GM12872 (cell line): ENCODE measurements at regions not wholly inside any gene's neighbourhood (a gene's known extent, or its start where the extent isn't known, plus 50 kb on each side); places are given as distances from the start of the nearest gene placed in this dataset.

Experiments used
- TF ChIP-seq, protein P1 (sequence below): IDR thresholded peaks from 3 replicates; pipeline ENCODE4 v1.5.1; 2011; ENCODE audit warnings: low read depth, mild to moderate bottlenecking, low read length, moderate library complexity; ENCODE audit not compliant: insufficient read depth

- TF ChIP-seq, protein P1, sequence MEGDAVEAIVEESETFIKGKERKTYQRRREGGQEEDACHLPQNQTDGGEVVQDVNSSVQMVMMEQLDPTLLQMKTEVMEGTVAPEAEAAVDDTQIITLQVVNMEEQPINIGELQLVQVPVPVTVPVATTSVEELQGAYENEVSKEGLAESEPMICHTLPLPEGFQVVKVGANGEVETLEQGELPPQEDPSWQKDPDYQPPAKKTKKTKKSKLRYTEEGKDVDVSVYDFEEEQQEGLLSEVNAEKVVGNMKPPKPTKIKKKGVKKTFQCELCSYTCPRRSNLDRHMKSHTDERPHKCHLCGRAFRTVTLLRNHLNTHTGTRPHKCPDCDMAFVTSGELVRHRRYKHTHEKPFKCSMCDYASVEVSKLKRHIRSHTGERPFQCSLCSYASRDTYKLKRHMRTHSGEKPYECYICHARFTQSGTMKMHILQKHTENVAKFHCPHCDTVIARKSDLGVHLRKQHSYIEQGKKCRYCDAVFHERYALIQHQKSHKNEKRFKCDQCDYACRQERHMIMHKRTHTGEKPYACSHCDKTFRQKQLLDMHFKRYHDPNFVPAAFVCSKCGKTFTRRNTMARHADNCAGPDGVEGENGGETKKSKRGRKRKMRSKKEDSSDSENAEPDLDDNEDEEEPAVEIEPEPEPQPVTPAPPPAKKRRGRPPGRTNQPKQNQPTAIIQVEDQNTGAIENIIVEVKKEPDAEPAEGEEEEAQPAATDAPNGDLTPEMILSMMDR, result no peak
Measured at GRCh38 chr21:28793043-28793442, 199.6 kb downstream of the LTN1 start.

- TF ChIP-seq, protein P1, result no peak
Measured at GRCh38 chr21:28791595-28792282, 200.9 kb downstream of the LTN1 start.

DNA sequence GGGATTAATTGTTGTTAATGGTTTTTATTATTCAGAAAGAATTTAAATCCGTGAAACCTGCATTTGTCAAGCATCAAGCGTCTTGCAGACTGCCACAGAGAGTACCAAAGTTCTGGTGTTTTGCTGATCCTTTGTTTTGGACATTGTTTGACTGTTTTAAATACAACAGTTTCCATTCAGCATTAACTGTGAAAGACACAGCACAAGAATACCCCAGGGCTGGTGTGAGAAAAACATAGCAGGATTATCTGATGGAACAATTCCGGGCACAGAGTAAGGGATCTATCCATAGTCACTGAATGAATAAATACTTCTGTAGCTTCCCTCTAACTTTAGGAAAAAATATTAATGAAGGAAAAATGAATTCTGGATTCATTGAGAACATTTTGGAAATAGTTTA lies 202.3 kb downstream of the LTN1 start:
- TF ChIP-seq, protein P1, result no peak

- TF ChIP-seq, protein P1, result no peak
Measured at GRCh38 chr21:28789523-28789922, 203.2 kb downstream of the LTN1 start.

GRCh38 chr21:28788030-28788429 lies 204.6 kb downstream of the LTN1 start:
- TF ChIP-seq, protein P1, result no peak

DNA sequence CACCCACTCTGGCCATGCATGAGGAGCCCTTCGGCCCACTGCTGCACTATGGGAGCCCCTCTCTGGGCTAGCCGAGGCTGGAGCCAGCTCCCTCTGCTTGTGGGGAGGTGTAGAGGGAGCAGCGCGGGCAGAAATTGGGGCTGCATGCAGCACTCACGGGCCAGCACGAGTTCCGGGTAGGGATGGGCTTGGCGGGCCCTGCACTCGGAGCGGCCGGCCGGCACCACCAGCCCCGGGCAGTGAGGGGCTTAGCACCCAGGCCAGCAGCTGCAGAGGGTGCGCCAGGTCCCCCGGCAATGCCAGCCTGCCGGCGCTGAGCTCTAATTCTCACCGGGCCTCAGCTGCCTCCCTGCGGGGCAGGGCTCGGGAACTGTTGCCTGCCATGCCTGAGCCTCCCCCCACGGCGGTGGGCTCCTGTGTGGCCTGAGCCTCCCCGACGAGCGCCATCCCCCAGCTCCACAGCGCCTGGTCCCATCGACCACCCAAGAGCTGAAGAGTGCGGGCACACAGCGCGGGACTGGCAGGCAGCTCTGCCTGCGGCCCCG lies 209.0 kb downstream of the LTN1 start:
- TF ChIP-seq, protein P1, result no peak

DNA sequence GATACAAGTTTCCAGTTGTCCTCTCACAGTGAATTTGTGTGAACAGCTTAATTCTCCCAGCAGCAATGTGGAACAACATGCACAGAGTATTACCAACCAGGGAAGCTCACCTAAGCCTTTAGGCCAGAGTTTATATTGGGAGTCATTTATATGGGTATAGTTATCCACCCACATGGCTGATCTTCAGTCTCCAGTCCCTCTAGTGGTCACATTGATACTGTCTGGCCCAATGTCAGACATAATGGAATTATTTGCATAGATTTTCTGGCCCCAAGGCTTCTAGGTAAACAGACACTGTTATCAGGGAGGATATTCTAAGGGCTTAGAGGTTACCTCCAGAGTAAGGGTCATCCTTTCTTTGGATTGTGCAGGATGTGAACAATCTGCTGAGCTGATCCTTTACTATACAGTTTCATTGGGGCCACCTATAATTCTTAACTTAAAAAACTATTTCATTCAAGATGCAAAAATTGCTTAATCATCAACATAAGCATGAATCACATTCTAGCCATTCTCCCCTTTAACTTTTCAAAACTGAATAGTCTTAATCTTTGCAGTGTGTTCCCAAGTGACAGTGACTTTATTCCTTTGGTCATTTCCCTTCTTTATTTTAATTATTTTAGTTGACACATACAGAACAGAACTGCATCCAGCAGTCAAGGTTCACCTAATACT lies 210.9 kb downstream of the LTN1 start:
- TF ChIP-seq, protein P1, result peak; percentile 61
